ENCODE measurements at regions not wholly inside any gene's neighbourhood (a gene's known extent, or its start where the extent isn't known, plus 50 kb on each side); places are given as distances from the start of the nearest gene placed in this dataset.

GRCh38 chr20:39702701-39703349 is 740.7 kb downstream of the DHX35 start:
- no peak for DNase-seq (ENCODE audit: insufficient read length, low spot score)
- no peak for FAIRE-seq

GRCh38 chr20:39700528-39700927 is 738.4 kb downstream of the DHX35 start:
- no peak for DNase-seq (ENCODE audit: insufficient read length, low spot score)
- FAIRE-seq = no peak

More at GRCh38 chr20:39702701-39703349, 740.7 kb downstream of the DHX35 start:
- no peak for TF ChIP-seq SPI1 (IDR thresholded peaks at IDR 0.05; ENCODE audit: low read depth, low read length)
- no peak for TF ChIP-seq TAF1 (IDR thresholded peaks at IDR 0.05; ENCODE audit: low read depth, low read length)
- no peak for TF ChIP-seq PAX5 (IDR thresholded peaks at IDR 0.05; ENCODE audit: insufficient read depth, low read length, severe bottlenecking)
- TF ChIP-seq POLR2A (IDR thresholded peaks at IDR 0.05; ENCODE audit: low read depth, low read length) = no peak
- no peak for TF ChIP-seq POU2F2 (IDR thresholded peaks at IDR 0.05; ENCODE audit: low read depth, low read length)
- TF ChIP-seq POLR2AphosphoS5 (IDR thresholded peaks at IDR 0.05; ENCODE audit: low read depth, low read length) = no peak

GRCh38 chr20:39699166-39699725 is 737.1 kb downstream of the DHX35 start:
- DNase-seq (ENCODE audit: insufficient read length, low spot score) (no peak), FAIRE-seq (no peak)
- TF ChIP-seq POU2F2 (IDR thresholded peaks at IDR 0.05; ENCODE audit: low read depth, low read length) (no peak), TAF1 (IDR thresholded peaks at IDR 0.05; ENCODE audit: low read depth, low read length) (no peak), POLR2A (IDR thresholded peaks at IDR 0.05; ENCODE audit: low read depth, low read length) (no peak), SPI1 (IDR thresholded peaks at IDR 0.05; ENCODE audit: low read depth, low read length) (no peak), POLR2AphosphoS5 (IDR thresholded peaks at IDR 0.05; ENCODE audit: low read depth, low read length) (no peak), PAX5 (IDR thresholded peaks at IDR 0.05; ENCODE audit: insufficient read depth, low read length, severe bottlenecking) (no peak)

More at GRCh38 chr20:39700528-39700927, 738.4 kb downstream of the DHX35 start:
- TF ChIP-seq POLR2AphosphoS5 (IDR thresholded peaks at IDR 0.05; ENCODE audit: low read depth, low read length) = no peak
- TF ChIP-seq SPI1 (IDR thresholded peaks at IDR 0.05; ENCODE audit: low read depth, low read length) = no peak
- TF ChIP-seq PAX5 (IDR thresholded peaks at IDR 0.05; ENCODE audit: insufficient read depth, low read length, severe bottlenecking) = no peak
- no peak for TF ChIP-seq POU2F2 (IDR thresholded peaks at IDR 0.05; ENCODE audit: low read depth, low read length)
- no peak for TF ChIP-seq POLR2A (IDR thresholded peaks at IDR 0.05; ENCODE audit: low read depth, low read length)
- no peak for TF ChIP-seq TAF1 (IDR thresholded peaks at IDR 0.05; ENCODE audit: low read depth, low read length)

GRCh38 chr20:39698752-39699151 is 736.6 kb downstream of the DHX35 start:
- TF ChIP-seq PAX5 (IDR thresholded peaks at IDR 0.05; ENCODE audit: insufficient read depth, low read length, severe bottlenecking) (no peak), POLR2AphosphoS5 (IDR thresholded peaks at IDR 0.05; ENCODE audit: low read depth, low read length) (no peak), TAF1 (IDR thresholded peaks at IDR 0.05; ENCODE audit: low read depth, low read length) (no peak), POU2F2 (IDR thresholded peaks at IDR 0.05; ENCODE audit: low read depth, low read length) (no peak), POLR2A (IDR thresholded peaks at IDR 0.05; ENCODE audit: low read depth, low read length) (no peak), SPI1 (IDR thresholded peaks at IDR 0.05; ENCODE audit: low read depth, low read length) (no peak)
- no peak for FAIRE-seq
- no peak for DNase-seq (ENCODE audit: insufficient read length, low spot score)

GRCh38 chr20:39691151-39691862 is 729.2 kb downstream of the DHX35 start:
- TF ChIP-seq SPI1 (IDR thresholded peaks at IDR 0.05; ENCODE audit: low read depth, low read length) (no peak), POU2F2 (IDR thresholded peaks at IDR 0.05; ENCODE audit: low read depth, low read length) (no peak), PAX5 (IDR thresholded peaks at IDR 0.05; ENCODE audit: insufficient read depth, low read length, severe bottlenecking) (no peak), TAF1 (IDR thresholded peaks at IDR 0.05; ENCODE audit: low read depth, low read length) (no peak), POLR2AphosphoS5 (IDR thresholded peaks at IDR 0.05; ENCODE audit: low read depth, low read length) (no peak), POLR2A (IDR thresholded peaks at IDR 0.05; ENCODE audit: low read depth, low read length) (no peak)
- DNase-seq (ENCODE audit: insufficient read length, low spot score) (no peak), FAIRE-seq (no peak)

GRCh38 chr20:39676857-39677391 is 714.8 kb downstream of the DHX35 start:
- TF ChIP-seq PAX5 (IDR thresholded peaks at IDR 0.05; ENCODE audit: insufficient read depth, low read length, severe bottlenecking) (no peak), POLR2AphosphoS5 (IDR thresholded peaks at IDR 0.05; ENCODE audit: low read depth, low read length) (no peak), POLR2A (IDR thresholded peaks at IDR 0.05; ENCODE audit: low read depth, low read length) (no peak), POU2F2 (IDR thresholded peaks at IDR 0.05; ENCODE audit: low read depth, low read length) (no peak), TAF1 (IDR thresholded peaks at IDR 0.05; ENCODE audit: low read depth, low read length) (no peak), SPI1 (IDR thresholded peaks at IDR 0.05; ENCODE audit: low read depth, low read length) (no peak)
- FAIRE-seq = peak; percentile 43
- no peak for DNase-seq (ENCODE audit: insufficient read length, low spot score)

GRCh38 chr20:39676241-39676640 is 714.1 kb downstream of the DHX35 start:
- FAIRE-seq = no peak
- TF ChIP-seq POLR2A (IDR thresholded peaks at IDR 0.05; ENCODE audit: low read depth, low read length) (no peak), SPI1 (IDR thresholded peaks at IDR 0.05; ENCODE audit: low read depth, low read length) (no peak), POU2F2 (IDR thresholded peaks at IDR 0.05; ENCODE audit: low read depth, low read length) (no peak), PAX5 (IDR thresholded peaks at IDR 0.05; ENCODE audit: insufficient read depth, low read length, severe bottlenecking) (no peak), TAF1 (IDR thresholded peaks at IDR 0.05; ENCODE audit: low read depth, low read length) (no peak), POLR2AphosphoS5 (IDR thresholded peaks at IDR 0.05; ENCODE audit: low read depth, low read length) (no peak)
- no peak for DNase-seq (ENCODE audit: insufficient read length, low spot score)

GRCh38 chr20:39674842-39675241 is 712.7 kb downstream of the DHX35 start:
- FAIRE-seq (no peak), DNase-seq (ENCODE audit: insufficient read length, low spot score) (no peak)
- TF ChIP-seq PAX5 (IDR thresholded peaks at IDR 0.05; ENCODE audit: insufficient read depth, low read length, severe bottlenecking) = no peak

GRCh38 chr20:39670988-39671387 is 708.8 kb downstream of the DHX35 start:
- FAIRE-seq = no peak
- no peak for DNase-seq (ENCODE audit: insufficient read length, low spot score)
- no peak for TF ChIP-seq POU2F2 (IDR thresholded peaks at IDR 0.05; ENCODE audit: low read depth, low read length)
- no peak for TF ChIP-seq PAX5 (IDR thresholded peaks at IDR 0.05; ENCODE audit: insufficient read depth, low read length, severe bottlenecking)
- TF ChIP-seq POLR2A (IDR thresholded peaks at IDR 0.05; ENCODE audit: low read depth, low read length) = no peak
- no peak for TF ChIP-seq TAF1 (IDR thresholded peaks at IDR 0.05; ENCODE audit: low read depth, low read length)
- TF ChIP-seq POLR2AphosphoS5 (IDR thresholded peaks at IDR 0.05; ENCODE audit: low read depth, low read length) = no peak

All from GM12891 (cell line).